ENCODE measurements at regions not wholly inside any gene's neighbourhood (a gene's known extent, or its start where the extent isn't known, plus 50 kb on each side); places are given as distances from the start of the nearest gene placed in this dataset.
"Not testable (repeated sequence)": the region's sequence is repeated elsewhere in the genome, so short reads cannot be mapped to it uniquely, and the experiment has no call there.

DNA sequence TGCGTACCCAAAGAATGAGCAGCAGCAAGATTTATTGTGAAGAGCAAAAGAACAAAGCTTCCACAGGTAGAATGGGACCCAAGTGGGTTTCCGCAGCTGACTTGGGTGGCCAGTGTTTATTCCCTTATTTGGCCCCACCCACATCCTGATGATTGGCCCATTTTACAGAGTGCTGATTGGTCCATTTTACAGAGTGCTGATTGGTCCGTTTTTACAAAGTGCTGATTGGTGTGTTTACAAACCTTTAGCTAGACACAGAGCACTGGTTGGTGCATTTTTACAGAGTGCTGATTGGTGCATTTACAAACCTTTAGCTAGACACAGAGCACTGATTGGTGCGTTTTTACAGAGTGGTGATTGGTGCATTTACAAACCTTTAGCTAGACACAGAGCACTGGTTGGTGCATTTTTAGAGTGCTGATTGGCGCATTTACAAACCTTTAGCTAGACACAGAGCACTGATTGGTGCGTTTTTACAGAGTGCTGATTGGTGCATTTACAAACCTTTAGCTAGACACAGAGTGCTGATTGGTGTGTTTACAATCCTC, 94.8 kb downstream of the SAMD9 start:
- not testable (repeated sequence) for TF ChIP-seq CTCF, POLR2A (IDR thresholded peaks at IDR 0.05)
